CD14-positive monocyte (primary cell): ENCODE measurements at regions not wholly inside any gene's neighbourhood (a gene's known extent, or its start where the extent isn't known, plus 50 kb on each side); places are given as distances from the start of the nearest gene placed in this dataset.
A peak's percentile ranks its signal among the peaks of the same experiment; 100 is the strongest.

Experiments used
- DNase-seq, 3 donors: peaks; one replicate each; pipeline ENCODE4 v3.0.0-alpha.2; 2011 to 2022
- H2AFZ ChIP-seq: 2 replicates; pipeline ENCODE4 v1.6.0; 2012; ENCODE audit warnings: mild to moderate bottlenecking, low read depth, low read length, inconsistent platforms; ENCODE audit not compliant: insufficient read depth, poor library complexity, severe bottlenecking
- H3K27ac ChIP-seq, 2 donors: 1 replicate in 1 of 2; 2 replicates in 1 of 2; pipeline ENCODE4 v1.5.1; 2012 to 2013; ENCODE audit warnings: low read length in 2 of 2, control low read depth in 1 of 2, inconsistent platforms in 1 of 2, low read depth in 1 of 2, mild to moderate bottlenecking in 1 of 2
- H3K27me3 ChIP-seq, 2 donors: one replicate each; pipeline versions ENCODE4 v1.6.0 to v1.6.1; 2011 to 2013; ENCODE audit warnings: low read length in 2 of 2; ENCODE audit not compliant: control insufficient read depth in 2 of 2, insufficient read depth in 2 of 2
- H3K36me3 ChIP-seq, 2 donors: replicated peaks in 1 of 2; 1 replicate in 1 of 2; 2 replicates in 1 of 2; pipeline versions ENCODE4 v1.5.1 to v1.6.1; 2012 to 2013; ENCODE audit warnings: low read length in 2 of 2, control low read depth in 1 of 2, inconsistent platforms in 1 of 2, mild to moderate bottlenecking in 1 of 2; ENCODE audit not compliant: insufficient read depth in 2 of 2, control insufficient read depth in 1 of 2
- H3K4me1 ChIP-seq, 2 donors: 1 replicate in 1 of 2; 2 replicates in 1 of 2; pipeline versions ENCODE4 v1.5.1 to v1.6.1; 2012 to 2013; ENCODE audit warnings: low read length in 2 of 2, control low read depth in 1 of 2, inconsistent platforms in 1 of 2, mild to moderate bottlenecking in 1 of 2, moderate library complexity in 1 of 2; ENCODE audit not compliant: insufficient read depth in 2 of 2, control insufficient read depth in 1 of 2
- H3K4me2 ChIP-seq: replicated peaks from 2 replicates; pipeline ENCODE3; 2012; ENCODE audit warnings: low read length, moderate library complexity, mild to moderate bottlenecking; ENCODE audit not compliant: poor library complexity, severe bottlenecking; ENCODE audit errors: extremely low read depth
- H3K4me3 ChIP-seq, 3 experiments: fragments of 200-600 bp in 1 of 3; sonication (generic) in 1 of 3; replicated peaks in 1 of 3; 1 replicate in 2 of 3; 2 replicates in 1 of 3; pipeline ENCODE4 v1.5.1; 2011 to 2013; ENCODE audit warnings: low read length in 3 of 3, mild to moderate bottlenecking in 3 of 3, control low read depth in 2 of 3, low read depth in 2 of 3, inconsistent platforms in 1 of 3, moderate library complexity in 1 of 3
- H3K79me2 ChIP-seq: 2 replicates; pipeline ENCODE4 v1.6.0; 2012; ENCODE audit warnings: mild to moderate bottlenecking, control low read depth, inconsistent platforms, low read length, moderate library complexity; ENCODE audit not compliant: insufficient read depth
- H3K9ac ChIP-seq: 2 replicates; pipeline ENCODE4 v1.6.0; 2017; ENCODE audit warnings: low read length, mild to moderate bottlenecking; ENCODE audit not compliant: insufficient read depth, poor library complexity, severe bottlenecking
- H3K9me3 ChIP-seq, 2 donors: replicated peaks in 1 of 2; 1 replicate in 1 of 2; 2 replicates in 1 of 2; pipeline versions ENCODE4 v1.5.1 to v1.6.1; 2012 to 2013; ENCODE audit warnings: low read length in 2 of 2, control low read depth in 1 of 2; ENCODE audit not compliant: control insufficient read depth in 1 of 2, insufficient read depth in 1 of 2
- H4K20me1 ChIP-seq: 2 replicates; pipeline ENCODE4 v1.6.0; 2012; ENCODE audit warnings: mild to moderate bottlenecking, low read length, control low read depth, moderate library complexity; ENCODE audit not compliant: insufficient read depth
- H3K27ac Mint-ChIP-seq, 7 donors: one replicate each; pipeline ENCODE4 v1.8.0; 2020; ENCODE audit warnings: mild to moderate bottlenecking in 7 of 7, mixed read lengths in 7 of 7, moderate library complexity in 6 of 7, inconsistent platforms in 2 of 7
- H3K27me3 Mint-ChIP-seq, 3 donors: one replicate each; pipeline ENCODE4 v1.8.0; 2021 to 2022; ENCODE audit warnings: low read depth in 3 of 3, mild to moderate bottlenecking in 3 of 3, mixed read lengths in 3 of 3, moderate library complexity in 3 of 3, inconsistent platforms in 1 of 3
- H3K36me3 Mint-ChIP-seq, 2 donors: one replicate each; pipeline ENCODE4 v1.8.0; 2020; ENCODE audit warnings: mixed read lengths in 2 of 2, inconsistent platforms in 1 of 2, mild to moderate bottlenecking in 1 of 2
- H3K4me1 Mint-ChIP-seq: one replicate; pipeline ENCODE4 v1.8.0; 2020; ENCODE audit warnings: mild to moderate bottlenecking, mixed read lengths
- H3K4me3 Mint-ChIP-seq, 2 donors: one replicate each; pipeline ENCODE4 v1.8.0; 2020; ENCODE audit warnings: mild to moderate bottlenecking in 2 of 2, mixed read lengths in 2 of 2, moderate library complexity in 1 of 2
- H3K9me3 Mint-ChIP-seq, 7 donors: one replicate each; pipeline ENCODE4 v1.8.0; 2020 to 2022; ENCODE audit warnings: mixed read lengths in 7 of 7, mild to moderate bottlenecking in 6 of 7, moderate library complexity in 6 of 7, inconsistent platforms in 2 of 7
- WGBS: methylation state at CpG from one replicate; pipeline ENCODE4 v1.1.5; 2013; ENCODE audit warnings: missing lambda C conversion rate; ENCODE audit not compliant: insufficient coverage; 5-methylcytosine and 5-hydroxymethylcytosine counted together
- intact Hi-C, 2 donors: fragments of 100-400 bp; cut with micrococcal nuclease; formaldehyde crosslinking; loops; one replicate each; pipeline versions ENCODE4 v1.15.0 to v1.15.1; 2023
- TF ChIP-seq, protein P1 (sequence below): fragments of 200-600 bp; IDR thresholded peaks from one replicate; pipeline ENCODE4 v1.8.0; 2022; ENCODE audit warnings: antibody characterized with exemption, mild to moderate bottlenecking

DNA sequence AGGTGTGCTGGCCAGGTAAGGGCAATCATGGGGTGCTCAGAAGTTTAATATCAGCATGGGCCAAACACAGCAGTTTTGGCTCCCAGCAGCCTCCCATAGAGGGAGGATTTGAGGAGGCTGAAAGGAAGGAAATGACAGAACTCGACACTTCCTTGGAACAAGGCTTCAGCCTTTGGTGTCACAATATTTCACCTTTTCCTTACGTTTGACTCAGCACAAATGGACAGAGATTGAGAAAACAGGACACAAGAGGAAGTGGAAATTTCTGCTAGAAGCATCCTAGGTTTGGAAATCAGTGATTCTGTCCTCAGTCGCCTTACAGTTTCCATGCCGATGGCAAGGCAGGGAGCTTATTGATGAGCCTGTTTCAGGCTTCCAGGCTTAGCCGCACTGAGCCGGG is 181.4 kb downstream of the MAF start:
- H3K4me1 ChIP-seq = peaks cover 47 to 61% of the 10 kb centered on the region in 2 donors
- no peak overlapping the region for H3K9ac ChIP-seq
- intact Hi-C loops = no loop called here
- TF ChIP-seq, protein P1, sequence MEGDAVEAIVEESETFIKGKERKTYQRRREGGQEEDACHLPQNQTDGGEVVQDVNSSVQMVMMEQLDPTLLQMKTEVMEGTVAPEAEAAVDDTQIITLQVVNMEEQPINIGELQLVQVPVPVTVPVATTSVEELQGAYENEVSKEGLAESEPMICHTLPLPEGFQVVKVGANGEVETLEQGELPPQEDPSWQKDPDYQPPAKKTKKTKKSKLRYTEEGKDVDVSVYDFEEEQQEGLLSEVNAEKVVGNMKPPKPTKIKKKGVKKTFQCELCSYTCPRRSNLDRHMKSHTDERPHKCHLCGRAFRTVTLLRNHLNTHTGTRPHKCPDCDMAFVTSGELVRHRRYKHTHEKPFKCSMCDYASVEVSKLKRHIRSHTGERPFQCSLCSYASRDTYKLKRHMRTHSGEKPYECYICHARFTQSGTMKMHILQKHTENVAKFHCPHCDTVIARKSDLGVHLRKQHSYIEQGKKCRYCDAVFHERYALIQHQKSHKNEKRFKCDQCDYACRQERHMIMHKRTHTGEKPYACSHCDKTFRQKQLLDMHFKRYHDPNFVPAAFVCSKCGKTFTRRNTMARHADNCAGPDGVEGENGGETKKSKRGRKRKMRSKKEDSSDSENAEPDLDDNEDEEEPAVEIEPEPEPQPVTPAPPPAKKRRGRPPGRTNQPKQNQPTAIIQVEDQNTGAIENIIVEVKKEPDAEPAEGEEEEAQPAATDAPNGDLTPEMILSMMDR = no peak
- peak overlapping the region; percentile 53 for H3K4me2 ChIP-seq
- no peak overlapping the region for H2AFZ ChIP-seq
- H4K20me1 ChIP-seq = no peaks in the 10 kb centered on the region
- Mint-ChIP-seq H3K36me3 (no peaks in the 10 kb centered on the region), H3K9me3 (peaks cover 0 to 3% (median 0%) of the 10 kb centered on the region in 7 donors), H3K27me3 (peaks cover 3 to 7% (median 5%) of the 10 kb centered on the region in 3 donors), H3K4me3 (peak overlapping the region; percentile 42 to 57), H3K4me1 (peaks cover 62% of the 10 kb centered on the region), H3K27ac (peak overlapping the region; percentile 29 to 91 (median 85))
- H3K9me3 ChIP-seq = no peaks in the 10 kb centered on the region
- WGBS = 0% methylated on average over 3 of the region's 6 CpGs
- no peaks in the 10 kb centered on the region for H3K27me3 ChIP-seq
- peak overlapping the region in 1 of 3 experiments; percentile 57 for H3K4me3 ChIP-seq
- peak; percentile 48 to 82 (median 74) for DNase-seq
- H3K36me3 ChIP-seq = no peaks in the 10 kb centered on the region
- peak overlapping the region; percentile 18 to 59 for H3K27ac ChIP-seq
- no peaks in the 10 kb centered on the region for H3K79me2 ChIP-seq

DNA sequence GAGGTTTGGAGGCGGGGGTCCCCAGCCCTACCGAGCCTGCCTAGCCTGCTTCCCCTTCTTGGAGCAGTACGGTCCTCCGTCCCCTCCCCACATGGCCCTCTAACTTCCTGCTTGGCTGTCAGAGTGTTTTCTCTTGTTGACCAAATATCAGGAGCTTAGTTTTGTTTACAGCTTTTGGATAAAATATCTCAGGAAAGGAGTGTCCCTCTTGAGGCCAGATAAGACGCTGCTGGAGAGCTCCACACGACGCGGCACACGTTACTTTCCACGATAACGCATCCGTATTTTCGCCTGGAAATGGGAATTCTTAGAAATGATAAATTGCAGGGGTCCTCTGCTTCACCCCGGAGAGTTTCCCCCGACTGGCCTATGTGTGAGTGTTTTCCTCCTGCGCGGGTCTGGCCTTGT is 182.9 kb downstream of the MAF start:
- Mint-ChIP-seq H3K27me3 (peaks cover 3 to 8% (median 5%) of the 10 kb centered on the region in 3 donors), H3K27ac (peak overlapping the region in 6 of 7 donors; percentile 33 to 76 (median 63)), H3K4me1 (peaks cover 62% of the 10 kb centered on the region), H3K36me3 (no peaks in the 10 kb centered on the region), H3K9me3 (peaks cover 0 to 4% (median 0%) of the 10 kb centered on the region in 7 donors), H3K4me3 (peak overlapping the region; percentile 53 to 83)
- H3K4me2 ChIP-seq = peak overlapping the region; percentile 61
- peaks cover 47 to 61% of the 10 kb centered on the region in 2 donors for H3K4me1 ChIP-seq
- intact Hi-C loops = no loop called here
- peak overlapping the region in 1 of 3 experiments; percentile 57 for H3K4me3 ChIP-seq
- peak overlapping the region in 1 of 2 donors; percentile 32 for H3K27ac ChIP-seq
- no peaks in the 10 kb centered on the region for H3K27me3 ChIP-seq
- no peaks in the 10 kb centered on the region for H3K9me3 ChIP-seq
- no peaks in the 10 kb centered on the region for H4K20me1 ChIP-seq
- H2AFZ ChIP-seq = peak overlapping the region; percentile 41
- 2% methylated on average over 9 of the region's 17 CpGs for WGBS
- DNase-seq = peak; percentile 29 to 53 (median 39)
- H3K79me2 ChIP-seq = no peaks in the 10 kb centered on the region
- H3K36me3 ChIP-seq = no peaks in the 10 kb centered on the region
- no peak overlapping the region for H3K9ac ChIP-seq
- TF ChIP-seq, protein P1 = no peak
